ENCODE measurements at regions not wholly inside any gene's neighbourhood (a gene's known extent, or its start where the extent isn't known, plus 50 kb on each side); places are given as distances from the start of the nearest gene placed in this dataset.

- no peak for DNase-seq (ENCODE audit: low read depth)
- TF ChIP-seq CTCF (IDR thresholded peaks at IDR 0.05; ENCODE audit: insufficient read depth, low read depth, low read length, missing control alignments) = no peak
- H3K4me3 ChIP-seq (ENCODE audit: low read length) = no peak overlapping the region
These were observed 605.2 kb downstream of the NR4A2 start for GRCh38 chr2:155727187-155727895.

DNA sequence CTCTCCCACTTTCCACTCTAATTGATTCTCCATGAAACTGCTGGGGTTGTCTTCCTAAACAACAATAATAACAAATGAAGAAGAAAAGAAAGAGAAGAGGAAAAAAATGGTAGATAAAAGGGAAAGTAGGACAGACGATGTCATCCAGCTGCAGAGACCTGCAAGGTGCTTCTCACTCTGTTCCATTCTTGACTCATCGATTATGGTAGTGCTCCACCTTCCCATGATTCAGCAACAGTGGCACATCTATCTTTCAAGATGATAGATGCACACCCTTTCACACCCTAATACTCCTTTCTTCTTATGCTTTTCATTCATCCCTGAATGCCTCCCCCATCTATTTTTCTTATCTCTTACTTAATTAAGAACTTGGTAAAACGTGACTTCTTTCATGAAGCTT is 610.2 kb downstream of the NR4A2 start:
- peak; percentile 66 for DNase-seq (ENCODE audit: low read depth)
- TF ChIP-seq CTCF (IDR thresholded peaks at IDR 0.05; ENCODE audit: insufficient read depth, low read depth, low read length, missing control alignments) = no peak
- no peak overlapping the region for H3K4me3 ChIP-seq (ENCODE audit: low read length)

- no peak for DNase-seq (ENCODE audit: low read depth)
- no peak overlapping the region for H3K4me3 ChIP-seq (ENCODE audit: low read length)
- TF ChIP-seq CTCF (IDR thresholded peaks at IDR 0.05; ENCODE audit: insufficient read depth, low read depth, low read length, missing control alignments) = no peak
These were observed 616.8 kb downstream of the NR4A2 start for GRCh38 chr2:155715705-155716104.

DNA sequence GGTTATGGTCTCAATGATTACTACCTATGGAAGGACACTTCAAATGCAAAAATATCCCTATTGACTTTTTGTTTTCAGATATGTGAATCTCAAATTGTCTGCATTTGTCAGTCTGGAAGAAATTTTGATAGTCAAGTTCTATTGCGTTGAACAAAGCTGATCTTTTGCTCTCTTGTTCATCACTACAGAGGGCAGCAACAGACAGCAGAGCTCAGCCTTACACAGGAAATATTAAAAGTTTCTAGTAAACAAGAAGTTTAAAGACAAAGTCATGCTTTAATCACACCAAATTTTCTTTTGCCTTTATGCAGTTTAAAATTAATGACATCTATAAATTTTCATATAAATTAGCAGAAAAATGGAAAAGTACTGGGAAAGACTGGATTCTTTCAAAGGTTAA is 617.5 kb downstream of the NR4A2 start:
- no peak for DNase-seq (ENCODE audit: low read depth)
- peak; percentile 26 for TF ChIP-seq CTCF (IDR thresholded peaks at IDR 0.05; ENCODE audit: insufficient read depth, low read depth, low read length, missing control alignments)
- H3K4me3 ChIP-seq (ENCODE audit: low read length) = no peak overlapping the region

GRCh38 chr2:155708071-155708470 is 624.5 kb downstream of the NR4A2 start:
- no peak overlapping the region for H3K4me3 ChIP-seq (ENCODE audit: low read length)
- peak; percentile 14 for DNase-seq (ENCODE audit: low read depth)
- peak; percentile 46 for TF ChIP-seq CTCF (IDR thresholded peaks at IDR 0.05; ENCODE audit: insufficient read depth, low read depth, low read length, missing control alignments)

GRCh38 chr2:155703917-155704316 is 628.6 kb downstream of the NR4A2 start:
- H3K4me3 ChIP-seq (ENCODE audit: low read length) = no peak overlapping the region
- no peak for TF ChIP-seq CTCF (IDR thresholded peaks at IDR 0.05; ENCODE audit: insufficient read depth, low read depth, low read length, missing control alignments)
- DNase-seq (ENCODE audit: low read depth) = peak; percentile 4

GRCh38 chr2:155703048-155703447 is 629.5 kb downstream of the NR4A2 start:
- no peak for DNase-seq (ENCODE audit: low read depth)
- no peak for TF ChIP-seq CTCF (IDR thresholded peaks at IDR 0.05; ENCODE audit: insufficient read depth, low read depth, low read length, missing control alignments)
- no peak overlapping the region for H3K4me3 ChIP-seq (ENCODE audit: low read length)
